NB4 (cell line): ENCODE measurements at regions not wholly inside any gene's neighbourhood (a gene's known extent, or its start where the extent isn't known, plus 50 kb on each side); places are given as distances from the start of the nearest gene placed in this dataset.

Experiments
- CTCF ChIP-seq: IDR thresholded peaks from one replicate; pipeline ENCODE4 v1.5.1; 2012; ENCODE audit warnings: low read depth, low read length
- POLR2A ChIP-seq: IDR thresholded peaks from 2 replicates; pipeline ENCODE4 v1.6.1; 2011; ENCODE audit warnings: mild to moderate bottlenecking; ENCODE audit not compliant: insufficient read length; ENCODE audit errors: extremely low read depth

DNA sequence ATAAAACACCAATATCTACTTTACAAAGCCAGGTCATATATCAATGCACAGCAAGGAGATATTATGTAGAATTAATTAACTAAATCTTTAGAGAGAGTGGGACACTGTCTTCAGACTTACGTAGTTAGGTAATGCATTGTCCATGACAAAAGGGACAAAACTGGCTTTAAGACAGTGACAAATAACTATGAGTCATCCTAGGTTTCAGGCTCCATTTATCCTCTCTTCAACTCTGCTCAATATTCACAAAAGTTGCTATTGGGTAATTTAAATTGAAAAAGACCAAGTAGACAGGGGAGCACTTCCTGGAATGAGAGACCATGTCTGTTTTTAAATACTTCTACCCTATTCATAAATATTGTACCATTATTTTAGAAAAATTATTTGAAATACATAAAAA is 464.5 kb downstream of the ARL4A start:
- TF ChIP-seq POLR2A (no peak), CTCF (no peak)
